Neural progenitor cell (in vitro differentiated cells): ENCODE measurements at regions not wholly inside any gene's neighbourhood (a gene's known extent, or its start where the extent isn't known, plus 50 kb on each side); places are given as distances from the start of the nearest gene placed in this dataset.

Experiments used
- CTCF ChIP-seq: fragments of 200-600 bp; sonication (generic); IDR thresholded peaks from 2 replicates; pipeline ENCODE4 v1.5.1; 2017; ENCODE audit warnings: antibody characterized with exemption, mild to moderate bottlenecking
- EZH2 ChIP-seq: fragments of 200-600 bp; sonication (generic); IDR thresholded peaks from 2 replicates; pipeline ENCODE4 v1.6.1; 2017; ENCODE audit warnings: antibody characterized with exemption, mild to moderate bottlenecking, moderate library complexity
- EZH2phosphoT487 ChIP-seq: fragments of 200-600 bp; sonication (generic); IDR thresholded peaks from 2 replicates; pipeline ENCODE4 v1.6.1; 2017; ENCODE audit warnings: antibody characterized with exemption

- TF ChIP-seq CTCF, result no peak
- no peak for TF ChIP-seq EZH2
- no peak for TF ChIP-seq EZH2phosphoT487
Measured at GRCh38 chr2:177042311-177042710, 170.3 kb upstream of the HNRNPA3 start.
